Vagina (tissue), 2 donors: ENCODE measurements at regions not wholly inside any gene's neighbourhood (a gene's known extent, or its start where the extent isn't known, plus 50 kb on each side); places are given as distances from the start of the nearest gene placed in this dataset.

Source experiments
- DNase-seq, 2 donors: peaks; one replicate each; pipeline ENCODE4 v3.0.0-alpha.2; 2017; ENCODE audit errors: extremely low spot score in 2 of 2
- H3K27ac ChIP-seq: fragments of 200-600 bp; sonication (generic); one replicate; pipeline ENCODE4 v1.5.1; 2019
- H3K27me3 ChIP-seq: fragments of 200-600 bp; sonication (generic); one replicate; pipeline ENCODE4 v1.5.1; 2019
- H3K36me3 ChIP-seq, 2 donors: fragments of 200-600 bp; sonication (generic); one replicate each; pipeline ENCODE4 v1.5.1; 2017 to 2019
- H3K4me1 ChIP-seq: fragments of 200-600 bp; sonication (generic); one replicate; pipeline ENCODE4 v1.5.1; 2019
- H3K4me3 ChIP-seq, 2 donors: fragments of 200-600 bp; sonication (generic); 1 replicate in 1 of 2; 2 replicates in 1 of 2; pipeline ENCODE4 v1.5.1; 2016 to 2019
- H3K9me3 ChIP-seq: fragments of 200-600 bp; sonication (generic); one replicate; pipeline ENCODE4 v1.5.1; 2019
- CTCF ChIP-seq, 3 experiments: fragments of 450-650 bp in 2 of 3; fragments of 200-600 bp in 1 of 3; sonication (generic) in 1 of 3; IDR thresholded peaks; one replicate each; pipeline ENCODE4 v1.5.1; 2017 to 2019; ENCODE audit warnings: antibody characterized with exemption in 3 of 3, mild to moderate bottlenecking in 2 of 3, moderate library complexity in 2 of 3
- POLR2A ChIP-seq, 2 donors: fragments of 450-650 bp; IDR thresholded peaks; one replicate each; pipeline ENCODE4 v1.6.1; 2017; ENCODE audit warnings: antibody characterized with exemption in 2 of 2, mild to moderate bottlenecking in 2 of 2, moderate library complexity in 2 of 2
- POLR2AphosphoS5 ChIP-seq, 2 donors: sonication (generic); formaldehyde crosslinking; IDR thresholded peaks; one replicate each; pipeline ENCODE4 v1.9.0; 2017; ENCODE audit warnings: antibody characterized with exemption in 2 of 2, mild to moderate bottlenecking in 2 of 2, low read depth in 1 of 2; ENCODE audit not compliant: insufficient read depth in 1 of 2
- intact Hi-C: fragments of 100-400 bp; cut with DNase I; formaldehyde crosslinking; loops from one replicate; pipeline ENCODE4 v1.15.1; 2023

GRCh38 chr13:40345149-40345514, 321.3 kb downstream of the FOXO1 start:
- H3K27ac ChIP-seq = no peak overlapping the region
- no peak overlapping the region for H3K4me3 ChIP-seq
- H3K27me3 ChIP-seq = no peaks in the 10 kb centered on the region
- no peaks in the 10 kb centered on the region for H3K4me1 ChIP-seq
- H3K9me3 ChIP-seq = no peaks in the 10 kb centered on the region
- no peaks in the 10 kb centered on the region for H3K36me3 ChIP-seq
- intact Hi-C loops = no loop called here
- TF ChIP-seq CTCF (IDR thresholded peaks at IDR 0.05) = no peak
- no peak for TF ChIP-seq POLR2AphosphoS5 (IDR thresholded peaks at IDR 0.05; ENCODE audit: insufficient read depth in 1 of 2, low read depth in 1 of 2)
- TF ChIP-seq POLR2A (IDR thresholded peaks at IDR 0.05) = no peak
- DNase-seq = peak in 1 of 2 donors; percentile 69

- H3K9me3 ChIP-seq = no peaks in the 10 kb centered on the region
- no peaks in the 10 kb centered on the region for H3K4me1 ChIP-seq
- no peak overlapping the region for H3K27ac ChIP-seq
- intact Hi-C loops = no loop called here
- TF ChIP-seq POLR2A (IDR thresholded peaks at IDR 0.05) (no peak), CTCF (IDR thresholded peaks at IDR 0.05) (no peak), POLR2AphosphoS5 (IDR thresholded peaks at IDR 0.05; ENCODE audit: insufficient read depth in 1 of 2, low read depth in 1 of 2) (peak in 1 of 2 donors; percentile 39)
- DNase-seq = peak; percentile 74 to 85
- H3K4me3 ChIP-seq = no peak overlapping the region
- H3K27me3 ChIP-seq = no peaks in the 10 kb centered on the region
- H3K36me3 ChIP-seq = no peaks in the 10 kb centered on the region
Measured at GRCh38 chr13:40345654-40346372, 320.6 kb downstream of the FOXO1 start.

- H3K9me3 ChIP-seq = no peaks in the 10 kb centered on the region
- DNase-seq = peak; percentile 34 to 49
- intact Hi-C loops = no loop called here
- no peaks in the 10 kb centered on the region for H3K4me1 ChIP-seq
- H3K4me3 ChIP-seq = no peak overlapping the region
- no peaks in the 10 kb centered on the region for H3K27me3 ChIP-seq
- no peaks in the 10 kb centered on the region for H3K36me3 ChIP-seq
- no peak overlapping the region for H3K27ac ChIP-seq
- TF ChIP-seq POLR2AphosphoS5 (IDR thresholded peaks at IDR 0.05; ENCODE audit: insufficient read depth in 1 of 2, low read depth in 1 of 2) (no peak), POLR2A (IDR thresholded peaks at IDR 0.05) (no peak), CTCF (IDR thresholded peaks at IDR 0.05) (no peak)
Measured at GRCh38 chr13:40346592-40346991, 319.8 kb downstream of the FOXO1 start.

- no peak for TF ChIP-seq POLR2A (IDR thresholded peaks at IDR 0.05)
- TF ChIP-seq POLR2AphosphoS5 (IDR thresholded peaks at IDR 0.05; ENCODE audit: insufficient read depth in 1 of 2, low read depth in 1 of 2) = no peak
- no peak for TF ChIP-seq CTCF (IDR thresholded peaks at IDR 0.05)
- Histone ChIP-seq H3K9me3 (no peaks in the 10 kb centered on the region), H3K27me3 (no peaks in the 10 kb centered on the region), H3K4me3 (no peak overlapping the region), H3K27ac (no peak overlapping the region), H3K4me1 (peaks cover 7% of the 10 kb centered on the region), H3K36me3 (no peaks in the 10 kb centered on the region)
- DNase-seq = peak; percentile 64 to 79
- intact Hi-C loops = no loop called here
Measured at GRCh38 chr13:40348096-40348679, 318.3 kb downstream of the FOXO1 start.
